ENCODE measurements at regions not wholly inside any gene's neighbourhood (a gene's known extent, or its start where the extent isn't known, plus 50 kb on each side); places are given as distances from the start of the nearest gene placed in this dataset.
A peak's percentile ranks its signal among the peaks of the same experiment; 100 is the strongest.

GRCh38 chr14:38074081-38074480, 133.6 kb upstream of the SSTR1 start:
- peak overlapping the region; percentile 68 for H3K27ac Mint-ChIP-seq
- H3K27me3 Mint-ChIP-seq (ENCODE audit: low read depth) = no peaks in the 10 kb centered on the region
- no peak for DNase-seq
- peak; percentile 22 for ATAC-seq
- peaks cover 62% of the 10 kb centered on the region for H3K4me1 Mint-ChIP-seq (ENCODE audit: low read depth)
- POLR2A ChIA-PET = no interaction called here
- H3K36me3 Mint-ChIP-seq (ENCODE audit: low read depth) = peaks cover 4% of the 10 kb centered on the region
- H3K9me3 Mint-ChIP-seq (ENCODE audit: insufficient read depth) = no peaks in the 10 kb centered on the region
- H3K4me3 Mint-ChIP-seq = peak overlapping the region; percentile 43
- CTCF ChIA-PET = no interaction called here

- H3K27ac Mint-ChIP-seq = peak overlapping the region; percentile 68
- H3K36me3 Mint-ChIP-seq (ENCODE audit: low read depth) = peaks cover 4% of the 10 kb centered on the region
- ATAC-seq (peak; percentile 50), DNase-seq (peak; percentile 56)
- ChIA-PET POLR2A (no interaction called here), CTCF (no interaction called here)
- H3K4me1 Mint-ChIP-seq (ENCODE audit: low read depth) = peaks cover 67% of the 10 kb centered on the region
- H3K9me3 Mint-ChIP-seq (ENCODE audit: insufficient read depth) = peaks cover under 1% of the 10 kb centered on the region
- peak overlapping the region; percentile 43 for H3K4me3 Mint-ChIP-seq
- no peaks in the 10 kb centered on the region for H3K27me3 Mint-ChIP-seq (ENCODE audit: low read depth)
Observed at GRCh38 chr14:38074754-38075153, 132.9 kb upstream of the SSTR1 start.

DNA sequence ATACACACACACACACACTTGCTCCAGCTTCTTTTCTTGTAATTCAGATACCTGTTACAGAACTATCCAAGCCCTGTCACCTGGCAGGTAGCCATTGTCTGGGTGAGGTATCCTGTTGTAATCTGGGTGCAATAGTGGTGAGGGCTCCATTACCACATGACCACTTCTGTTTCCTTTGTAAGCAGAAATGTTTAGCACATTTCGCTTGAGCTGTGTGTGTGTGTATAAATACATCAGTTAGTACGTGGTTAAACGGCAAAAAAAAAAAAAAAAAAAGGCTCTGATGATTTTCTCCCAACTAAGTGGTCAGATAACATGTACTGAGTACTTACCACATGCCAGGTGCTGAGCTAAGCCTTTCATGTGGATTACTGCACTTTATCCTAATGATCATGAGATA, 129.3 kb upstream of the SSTR1 start:
- H3K36me3 Mint-ChIP-seq (ENCODE audit: low read depth) = peaks cover 6% of the 10 kb centered on the region
- peaks cover 57% of the 10 kb centered on the region for H3K4me1 Mint-ChIP-seq (ENCODE audit: low read depth)
- H3K27ac Mint-ChIP-seq = peak overlapping the region; percentile 72
- H3K27me3 Mint-ChIP-seq (ENCODE audit: low read depth) = no peaks in the 10 kb centered on the region
- peak; percentile 78 for ATAC-seq
- ChIA-PET POLR2A (interaction anchor here (0.9 to 1.2 kb wide), 2 partner anchors 9 to 14 kb away, joined by 4 read pairs; no protein-coding TSS in a partner anchor), CTCF (interaction anchor here (1.1 to 1.7 kb wide), 2 partner anchors 13 to 92 kb away, joined by 3 to 5 read pairs; no protein-coding TSS in a partner anchor)
- H3K4me3 Mint-ChIP-seq = peak overlapping the region; percentile 18
- peaks cover 3% of the 10 kb centered on the region for H3K9me3 Mint-ChIP-seq (ENCODE audit: insufficient read depth)
- peak; percentile 73 for DNase-seq

GRCh38 chr14:38079268-38079667, 128.4 kb upstream of the SSTR1 start:
- H3K9me3 Mint-ChIP-seq (ENCODE audit: insufficient read depth) = peaks cover 3% of the 10 kb centered on the region
- no peak for ATAC-seq
- CTCF ChIA-PET = interaction anchor here (1.1 to 1.7 kb wide), 2 partner anchors 14 to 93 kb away, joined by 3 to 5 read pairs; no protein-coding TSS in a partner anchor
- H3K4me1 Mint-ChIP-seq (ENCODE audit: low read depth) = peaks cover 49% of the 10 kb centered on the region
- no peak for DNase-seq
- POLR2A ChIA-PET = interaction anchor here (0.6 kb wide), 1 partner anchor 47 kb away, joined by 4 read pairs; no protein-coding TSS in a partner anchor
- H3K36me3 Mint-ChIP-seq (ENCODE audit: low read depth) = peaks cover 6% of the 10 kb centered on the region
- H3K4me3 Mint-ChIP-seq = no peak overlapping the region
- peak overlapping the region; percentile 23 for H3K27ac Mint-ChIP-seq
- no peaks in the 10 kb centered on the region for H3K27me3 Mint-ChIP-seq (ENCODE audit: low read depth)

DNA sequence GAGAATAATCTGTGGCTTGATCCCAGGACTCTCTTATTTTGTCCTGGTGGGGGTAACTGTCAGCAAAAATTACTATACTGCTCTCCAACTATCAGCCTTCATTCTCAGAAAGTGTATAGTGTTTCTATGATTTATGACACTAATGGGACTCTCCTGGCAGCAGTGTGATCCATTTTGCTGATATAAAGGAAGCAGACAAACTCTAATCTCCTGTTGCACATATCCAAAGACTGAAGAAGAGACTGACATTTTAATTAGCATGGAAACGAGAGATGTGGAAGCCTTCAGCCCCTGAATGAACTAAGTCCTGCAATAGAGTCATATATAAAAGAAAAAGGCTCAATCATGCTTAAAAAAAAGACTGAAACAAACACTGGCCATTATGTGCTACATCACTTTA, 127.8 kb upstream of the SSTR1 start:
- ATAC-seq = no peak
- H3K27ac Mint-ChIP-seq = no peak overlapping the region
- H3K4me1 Mint-ChIP-seq (ENCODE audit: low read depth) = peaks cover 43% of the 10 kb centered on the region
- peaks cover 3% of the 10 kb centered on the region for H3K9me3 Mint-ChIP-seq (ENCODE audit: insufficient read depth)
- DNase-seq = no peak
- H3K36me3 Mint-ChIP-seq (ENCODE audit: low read depth) = peaks cover 6% of the 10 kb centered on the region
- H3K27me3 Mint-ChIP-seq (ENCODE audit: low read depth) = no peaks in the 10 kb centered on the region
- ChIA-PET POLR2A (no interaction called here), CTCF (interaction anchor here (1.7 kb wide), 1 partner anchor 15 kb away, joined by 5 read pairs; no protein-coding TSS in a partner anchor)
- no peak overlapping the region for H3K4me3 Mint-ChIP-seq

DNA sequence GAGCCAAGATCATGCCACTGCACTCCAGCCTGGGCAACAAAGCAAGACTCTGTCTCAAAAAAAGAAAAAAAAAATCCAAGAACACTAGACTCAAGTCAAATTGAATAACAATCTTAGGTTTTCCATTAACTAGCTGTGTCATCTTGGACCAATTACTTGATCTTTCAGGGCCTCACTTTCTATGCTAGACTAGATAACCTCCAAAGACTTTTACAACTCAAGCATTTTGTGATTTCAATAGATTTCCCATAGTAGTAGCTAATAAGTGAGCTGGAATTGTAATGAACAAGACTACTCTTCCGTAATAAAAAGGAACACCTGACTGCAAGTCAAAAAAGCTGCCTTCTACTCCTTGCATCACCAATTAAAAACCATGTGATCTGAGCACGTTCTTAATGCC, 127.0 kb upstream of the SSTR1 start:
- peaks cover 3% of the 10 kb centered on the region for H3K36me3 Mint-ChIP-seq (ENCODE audit: low read depth)

DNA sequence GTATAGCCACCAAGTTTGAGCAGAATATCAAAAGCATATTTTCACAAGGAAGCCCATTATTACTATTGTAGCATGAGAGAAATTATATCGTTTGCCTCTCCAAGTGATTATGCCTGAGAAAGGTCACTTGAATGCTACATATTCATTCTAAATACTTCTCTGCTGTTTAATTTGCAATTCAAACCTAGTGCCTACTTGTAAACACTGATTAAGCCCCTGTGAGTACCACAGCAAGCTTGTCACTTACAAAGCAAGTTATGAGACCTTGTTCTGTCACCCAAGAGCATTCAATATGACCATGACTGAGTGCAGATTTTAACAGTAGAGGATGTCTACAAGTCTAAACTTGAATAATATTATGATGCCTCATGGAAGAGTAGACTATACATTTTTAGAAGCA, 124.7 kb upstream of the SSTR1 start:
- no peaks in the 10 kb centered on the region for H3K27me3 Mint-ChIP-seq (ENCODE audit: low read depth)
- CTCF ChIA-PET = no interaction called here
- POLR2A ChIA-PET = no interaction called here
- DNase-seq (no peak), ATAC-seq (no peak)
- H3K4me3 Mint-ChIP-seq = no peak overlapping the region
- H3K4me1 Mint-ChIP-seq (ENCODE audit: low read depth) = peaks cover 24% of the 10 kb centered on the region
- H3K27ac Mint-ChIP-seq = no peak overlapping the region
- H3K9me3 Mint-ChIP-seq (ENCODE audit: insufficient read depth) = peaks cover 3% of the 10 kb centered on the region
- peaks cover 2% of the 10 kb centered on the region for H3K36me3 Mint-ChIP-seq (ENCODE audit: low read depth)

More for the DNA sequence above, 127.0 kb upstream of the SSTR1 start:
- peaks cover 3% of the 10 kb centered on the region for H3K9me3 Mint-ChIP-seq (ENCODE audit: insufficient read depth)
- DNase-seq (no peak), ATAC-seq (no peak)
- ChIA-PET CTCF (interaction anchor here (1.2 kb wide), 1 partner anchor 176 kb away, joined by 3 read pairs; no protein-coding TSS in a partner anchor), POLR2A (no interaction called here)
- H3K27ac Mint-ChIP-seq = no peak overlapping the region
- no peak overlapping the region for H3K4me3 Mint-ChIP-seq
- peaks cover 34% of the 10 kb centered on the region for H3K4me1 Mint-ChIP-seq (ENCODE audit: low read depth)
- H3K27me3 Mint-ChIP-seq (ENCODE audit: low read depth) = no peaks in the 10 kb centered on the region

DNA sequence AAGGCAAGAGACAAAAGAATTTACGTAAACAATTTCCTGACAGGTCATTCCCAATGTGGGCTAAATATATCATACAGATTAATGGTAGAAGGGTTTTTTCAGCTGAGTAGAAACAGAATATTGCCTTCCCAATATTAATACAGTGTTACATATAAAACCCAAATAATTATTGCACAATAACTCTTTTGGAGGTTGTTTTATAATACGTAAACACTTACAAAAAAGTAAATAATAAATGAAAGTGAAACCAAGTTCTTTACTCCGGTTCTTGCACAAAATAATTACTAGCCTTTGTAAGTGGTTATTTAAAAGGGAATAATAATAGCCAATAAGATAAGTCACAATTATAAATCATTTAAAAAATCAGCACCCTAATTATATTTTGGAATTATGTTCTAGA, 118.6 kb upstream of the SSTR1 start:
- H3K27ac Mint-ChIP-seq = peak overlapping the region; percentile 60
- DNase-seq = no peak
- no peaks in the 10 kb centered on the region for H3K27me3 Mint-ChIP-seq (ENCODE audit: low read depth)
- no peak for ATAC-seq
- CTCF ChIA-PET = no interaction called here
- H3K4me1 Mint-ChIP-seq (ENCODE audit: low read depth) = peaks cover 15% of the 10 kb centered on the region
- H3K4me3 Mint-ChIP-seq = peak overlapping the region; percentile 59
- POLR2A ChIA-PET = no interaction called here
- peaks cover 15% of the 10 kb centered on the region for H3K36me3 Mint-ChIP-seq (ENCODE audit: low read depth)
- peaks cover 20% of the 10 kb centered on the region for H3K9me3 Mint-ChIP-seq (ENCODE audit: insufficient read depth)

DNA sequence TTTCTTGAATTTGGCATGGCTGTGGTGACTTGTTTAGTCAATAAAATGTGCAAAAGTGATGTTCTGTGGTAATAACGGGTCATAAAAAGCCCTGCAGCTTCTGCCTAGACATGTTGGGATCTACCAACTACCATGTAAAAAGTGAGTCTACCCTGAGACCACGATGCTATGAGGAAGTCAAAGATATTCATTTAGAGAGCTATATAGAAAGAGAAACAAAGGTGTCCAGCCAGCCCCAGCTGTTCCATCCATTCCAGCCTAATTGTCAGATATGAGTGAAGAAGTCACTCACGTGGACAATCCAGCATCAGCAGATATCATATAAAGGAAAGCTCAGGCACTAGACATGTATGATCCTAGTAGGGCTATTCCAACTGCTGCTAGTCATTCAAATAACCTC, 117.2 kb upstream of the SSTR1 start:
- no peaks in the 10 kb centered on the region for H3K27me3 Mint-ChIP-seq (ENCODE audit: low read depth)
- peaks cover 19% of the 10 kb centered on the region for H3K4me1 Mint-ChIP-seq (ENCODE audit: low read depth)
- no peak overlapping the region for H3K4me3 Mint-ChIP-seq
- no peak overlapping the region for H3K27ac Mint-ChIP-seq
- peaks cover 19% of the 10 kb centered on the region for H3K36me3 Mint-ChIP-seq (ENCODE audit: low read depth)
- ATAC-seq = no peak
- H3K9me3 Mint-ChIP-seq (ENCODE audit: insufficient read depth) = peaks cover 24% of the 10 kb centered on the region
- ChIA-PET POLR2A (no interaction called here), CTCF (interaction anchor here (1.0 kb wide), 1 partner anchor 107 kb away, joined by 3 read pairs; no protein-coding TSS in a partner anchor)
- DNase-seq = no peak

DNA sequence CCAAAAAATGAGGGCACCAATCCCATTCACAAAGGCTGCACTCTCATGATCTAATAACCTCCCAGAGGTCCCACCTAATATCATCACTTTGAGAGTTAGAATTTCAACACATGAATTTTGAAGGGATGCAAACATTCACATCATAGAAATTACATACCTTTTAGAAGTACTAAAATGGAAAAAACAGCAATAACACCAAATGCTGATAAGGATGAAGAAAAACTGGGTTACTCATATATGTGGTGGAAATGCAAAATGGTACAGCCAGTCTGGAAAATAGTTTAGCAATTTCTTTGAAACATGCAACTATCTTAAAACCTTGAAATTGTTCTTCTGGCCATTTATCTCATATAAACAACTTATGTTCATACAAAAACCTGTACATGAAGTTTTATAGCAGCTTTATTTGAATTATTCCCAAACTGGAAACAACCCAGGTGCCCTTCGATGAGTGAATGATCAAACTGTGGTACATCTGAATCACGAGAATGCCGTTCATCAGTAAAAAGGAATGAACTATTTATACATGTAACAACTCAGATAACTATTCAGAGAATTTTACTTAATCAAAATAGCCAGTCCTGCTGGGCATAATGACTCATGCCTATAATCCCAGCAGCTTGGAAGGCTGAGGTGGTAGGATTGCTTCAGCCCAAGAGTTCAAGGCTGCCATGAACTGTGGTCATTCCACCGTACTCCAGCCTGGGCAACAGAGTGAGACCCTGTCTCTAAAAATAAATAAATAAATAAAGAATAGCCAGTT, 109.4 kb upstream of the SSTR1 start:
- Mint-ChIP-seq H3K9me3 (ENCODE audit: insufficient read depth) (peaks cover 16% of the 10 kb centered on the region), H3K4me1 (ENCODE audit: low read depth) (peaks cover 9% of the 10 kb centered on the region), H3K27ac (no peak overlapping the region), H3K4me3 (no peak overlapping the region), H3K27me3 (ENCODE audit: low read depth) (no peaks in the 10 kb centered on the region), H3K36me3 (ENCODE audit: low read depth) (peaks cover 13% of the 10 kb centered on the region)
- ChIA-PET POLR2A (no interaction called here), CTCF (no interaction called here)
- no peak for DNase-seq
- no peak for ATAC-seq

DNA sequence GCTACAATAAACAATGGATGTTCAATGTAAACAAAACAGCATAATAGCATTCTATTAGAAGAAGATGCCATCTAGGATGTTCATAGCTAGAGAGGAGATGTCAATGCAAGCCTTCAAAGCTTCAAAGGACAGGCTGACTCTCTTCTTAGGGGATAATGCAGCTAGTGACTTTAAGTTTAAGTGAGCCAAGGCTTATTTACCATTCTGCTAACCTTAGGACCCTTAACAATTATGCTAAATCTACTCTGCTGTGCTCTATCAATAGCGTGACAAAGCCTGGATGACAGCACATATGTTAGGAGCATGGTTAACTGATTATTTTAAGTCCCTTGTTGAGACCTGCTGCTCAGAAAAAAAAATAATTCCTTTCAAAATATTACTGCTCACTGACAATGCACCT, 106.0 kb upstream of the SSTR1 start:
- Mint-ChIP-seq H3K9me3 (ENCODE audit: insufficient read depth) (peaks cover 4% of the 10 kb centered on the region), H3K4me1 (ENCODE audit: low read depth) (peaks cover 7% of the 10 kb centered on the region), H3K27ac (no peak overlapping the region), H3K4me3 (no peak overlapping the region), H3K27me3 (ENCODE audit: low read depth) (no peaks in the 10 kb centered on the region), H3K36me3 (ENCODE audit: low read depth) (peaks cover 5% of the 10 kb centered on the region)
- ATAC-seq (no peak), DNase-seq (no peak)
- CTCF ChIA-PET = no interaction called here
- POLR2A ChIA-PET = no interaction called here

GRCh38 chr14:38103542-38104225, 104.0 kb upstream of the SSTR1 start:
- Mint-ChIP-seq H3K27ac (peak overlapping the region; percentile 39), H3K9me3 (ENCODE audit: insufficient read depth) (peaks cover 11% of the 10 kb centered on the region), H3K4me3 (peak overlapping the region; percentile 58), H3K27me3 (ENCODE audit: low read depth) (no peaks in the 10 kb centered on the region), H3K36me3 (ENCODE audit: low read depth) (peaks cover 11% of the 10 kb centered on the region), H3K4me1 (ENCODE audit: low read depth) (peaks cover 15% of the 10 kb centered on the region)
- DNase-seq (no peak), ATAC-seq (peak; percentile 57)
- CTCF ChIA-PET = no interaction called here
- POLR2A ChIA-PET = no interaction called here

All from activated CD8-positive, alpha-beta T cell treated with anti-CD3 and anti-CD28 coated beads, Interleukin-2, amount 10 ng/mL, durations not matched to agents 7 days and 5 days (primary cell).